WTC11 (cell line): ENCODE measurements at regions not wholly inside any gene's neighbourhood (a gene's known extent, or its start where the extent isn't known, plus 50 kb on each side); places are given as distances from the start of the nearest gene placed in this dataset.

Experiments
- ATF2 ChIP-seq: sonication (generic); formaldehyde crosslinking; IDR thresholded peaks from 2 replicates; pipeline ENCODE4 v1.8.1; 2022; ENCODE audit warnings: low read depth, missing genetic modification reagents, borderline replicate concordance
- ETV6 ChIP-seq: sonication (generic); formaldehyde crosslinking; IDR thresholded peaks from 2 replicates; pipeline ENCODE4 v1.8.1; 2022; ENCODE audit warnings: mild to moderate bottlenecking, missing genetic modification reagents
- NR2C2 ChIP-seq: sonication (generic); formaldehyde crosslinking; IDR thresholded peaks from 2 replicates; pipeline ENCODE4 v1.8.0; 2022; ENCODE audit warnings: mild to moderate bottlenecking, missing genetic modification reagents
- ZNF281 ChIP-seq: sonication (generic); formaldehyde crosslinking; IDR thresholded peaks from 2 replicates; pipeline ENCODE4 v1.8.0; 2023; ENCODE audit warnings: mild to moderate bottlenecking, missing genetic modification reagents
- ZSCAN18 ChIP-seq: fragments of 250-450 bp; sonication (Bioruptor Pico); IDR thresholded peaks from 2 replicates; pipeline ENCODE4 v2.1.2; 2022; ENCODE audit warnings: mild to moderate bottlenecking, moderate library complexity
- TF ChIP-seq, protein P1 (sequence below): sonication (generic); formaldehyde crosslinking; IDR thresholded peaks from 2 replicates; pipeline ENCODE4 v1.8.1; 2023; ENCODE audit warnings: mild to moderate bottlenecking, missing genetic modification reagents
- TF ChIP-seq, protein P2 (sequence below): sonication (generic); formaldehyde crosslinking; IDR thresholded peaks from 2 replicates; pipeline ENCODE4 v1.8.1; 2022; ENCODE audit warnings: mild to moderate bottlenecking, moderate library complexity, missing genetic modification reagents
- TF ChIP-seq, protein P3 (sequence below): fragments of 200-600 bp; IDR thresholded peaks from 2 replicates; pipeline ENCODE4 v1.8.0; 2022; ENCODE audit warnings: antibody characterized with exemption

DNA sequence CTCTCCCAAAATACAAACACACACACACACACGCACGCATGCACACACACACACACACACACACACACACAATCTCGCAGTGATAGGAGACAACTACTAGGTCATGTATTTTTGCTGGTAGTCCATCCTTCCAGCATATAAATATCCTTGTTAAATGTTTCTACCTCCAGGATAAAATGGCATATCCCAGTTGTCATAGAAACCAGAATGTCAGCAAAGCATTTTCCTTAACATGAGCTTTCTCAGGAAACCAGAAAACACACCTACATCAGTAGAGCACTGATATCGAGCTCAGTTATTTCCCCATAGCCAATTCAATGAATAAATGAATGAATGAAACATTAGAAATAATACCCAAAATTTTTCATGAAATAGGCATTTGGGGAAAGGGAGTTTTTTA lies 115.7 kb downstream of the PWWP3B start:
- TF ChIP-seq, protein P1, sequence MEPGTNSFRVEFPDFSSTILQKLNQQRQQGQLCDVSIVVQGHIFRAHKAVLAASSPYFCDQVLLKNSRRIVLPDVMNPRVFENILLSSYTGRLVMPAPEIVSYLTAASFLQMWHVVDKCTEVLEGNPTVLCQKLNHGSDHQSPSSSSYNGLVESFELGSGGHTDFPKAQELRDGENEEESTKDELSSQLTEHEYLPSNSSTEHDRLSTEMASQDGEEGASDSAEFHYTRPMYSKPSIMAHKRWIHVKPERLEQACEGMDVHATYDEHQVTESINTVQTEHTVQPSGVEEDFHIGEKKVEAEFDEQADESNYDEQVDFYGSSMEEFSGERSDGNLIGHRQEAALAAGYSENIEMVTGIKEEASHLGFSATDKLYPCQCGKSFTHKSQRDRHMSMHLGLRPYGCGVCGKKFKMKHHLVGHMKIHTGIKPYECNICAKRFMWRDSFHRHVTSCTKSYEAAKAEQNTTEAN (CRISPR knock-in tag), result no peak
- TF ChIP-seq, protein P2, sequence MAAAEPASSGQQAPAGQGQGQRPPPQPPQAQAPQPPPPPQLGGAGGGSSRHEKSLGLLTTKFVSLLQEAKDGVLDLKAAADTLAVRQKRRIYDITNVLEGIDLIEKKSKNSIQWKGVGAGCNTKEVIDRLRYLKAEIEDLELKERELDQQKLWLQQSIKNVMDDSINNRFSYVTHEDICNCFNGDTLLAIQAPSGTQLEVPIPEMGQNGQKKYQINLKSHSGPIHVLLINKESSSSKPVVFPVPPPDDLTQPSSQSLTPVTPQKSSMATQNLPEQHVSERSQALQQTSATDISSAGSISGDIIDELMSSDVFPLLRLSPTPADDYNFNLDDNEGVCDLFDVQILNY, result no peak
- TF ChIP-seq, protein P3, sequence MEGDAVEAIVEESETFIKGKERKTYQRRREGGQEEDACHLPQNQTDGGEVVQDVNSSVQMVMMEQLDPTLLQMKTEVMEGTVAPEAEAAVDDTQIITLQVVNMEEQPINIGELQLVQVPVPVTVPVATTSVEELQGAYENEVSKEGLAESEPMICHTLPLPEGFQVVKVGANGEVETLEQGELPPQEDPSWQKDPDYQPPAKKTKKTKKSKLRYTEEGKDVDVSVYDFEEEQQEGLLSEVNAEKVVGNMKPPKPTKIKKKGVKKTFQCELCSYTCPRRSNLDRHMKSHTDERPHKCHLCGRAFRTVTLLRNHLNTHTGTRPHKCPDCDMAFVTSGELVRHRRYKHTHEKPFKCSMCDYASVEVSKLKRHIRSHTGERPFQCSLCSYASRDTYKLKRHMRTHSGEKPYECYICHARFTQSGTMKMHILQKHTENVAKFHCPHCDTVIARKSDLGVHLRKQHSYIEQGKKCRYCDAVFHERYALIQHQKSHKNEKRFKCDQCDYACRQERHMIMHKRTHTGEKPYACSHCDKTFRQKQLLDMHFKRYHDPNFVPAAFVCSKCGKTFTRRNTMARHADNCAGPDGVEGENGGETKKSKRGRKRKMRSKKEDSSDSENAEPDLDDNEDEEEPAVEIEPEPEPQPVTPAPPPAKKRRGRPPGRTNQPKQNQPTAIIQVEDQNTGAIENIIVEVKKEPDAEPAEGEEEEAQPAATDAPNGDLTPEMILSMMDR, result no peak
- TF ChIP-seq ZNF281 (CRISPR knock-in tag) (no peak), ETV6 (CRISPR knock-in tag) (no peak), ZSCAN18 (no peak), NR2C2 (CRISPR knock-in tag) (no peak), ATF2 (no peak)
